NCI-H1436 (cell line): ENCODE measurements at regions not wholly inside any gene's neighbourhood (a gene's known extent, or its start where the extent isn't known, plus 50 kb on each side); places are given as distances from the start of the nearest gene placed in this dataset.
"Not testable (repeated sequence)": the region's sequence is repeated elsewhere in the genome, so short reads cannot be mapped to it uniquely, and the experiment has no call there.

Experiments used
- DNase-seq: peaks from one replicate; lab custom pipeline; 2025; lab: John Stamatoyannopoulos, UW

DNA sequence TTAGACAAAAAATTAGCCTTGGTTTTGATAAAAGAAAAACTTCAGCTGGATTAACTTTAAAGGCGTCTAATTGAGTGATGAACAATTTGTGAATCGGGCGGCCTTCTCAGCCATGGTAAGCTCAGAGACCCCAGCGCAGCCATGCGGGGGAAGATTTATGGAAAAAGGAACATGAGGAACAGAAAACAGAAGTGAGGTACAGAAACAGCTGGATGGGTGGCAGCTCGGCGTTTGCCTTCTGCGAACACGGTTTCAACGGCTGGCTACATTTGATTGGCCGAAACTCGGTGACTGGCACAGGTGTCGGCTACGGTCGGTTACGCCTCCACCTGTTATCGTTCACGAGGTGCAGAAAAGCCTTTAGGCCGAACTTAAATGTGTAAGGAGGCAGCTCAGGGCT, 401.4 kb upstream of the FAT1 start:
- no peak for DNase-seq

DNA sequence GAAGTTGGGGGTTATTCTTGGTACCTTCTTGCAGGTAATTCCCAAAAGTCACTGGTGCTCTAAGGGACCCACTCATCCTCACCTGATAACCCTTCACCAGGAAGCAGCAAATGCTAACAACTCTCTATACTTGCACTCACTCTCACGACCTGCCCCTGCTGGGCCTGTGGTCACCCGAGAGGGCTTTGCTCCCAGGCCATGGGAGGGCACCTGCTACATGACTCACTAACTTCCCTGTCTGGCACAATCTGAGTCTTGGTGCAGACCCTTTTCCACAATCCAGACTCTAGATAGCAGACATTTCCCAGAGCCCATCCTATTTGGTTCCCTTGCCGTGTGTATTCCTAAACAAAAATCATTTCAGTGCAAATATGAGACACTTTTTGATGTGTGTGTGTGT, 403.8 kb upstream of the FAT1 start:
- DNase-seq: no peak

DNA sequence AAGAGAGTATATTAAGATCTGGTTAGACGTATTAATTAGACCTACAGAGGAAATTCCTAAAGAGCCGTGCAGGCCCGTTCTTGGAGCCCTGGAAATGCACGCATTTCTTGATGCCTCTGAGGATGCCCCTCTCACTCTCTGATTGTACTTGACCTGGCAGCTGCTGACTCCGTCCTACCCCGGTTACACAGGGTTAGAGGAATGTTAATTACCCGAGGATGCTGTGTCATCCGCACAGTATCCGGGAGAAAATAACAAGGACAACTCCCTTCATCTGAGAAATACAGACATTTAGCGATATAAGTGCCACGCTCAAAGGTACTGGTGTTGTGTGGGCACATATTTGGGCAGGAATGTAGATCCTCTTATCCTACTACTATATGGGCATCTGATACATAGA, 404.6 kb upstream of the FAT1 start:
- no peak for DNase-seq

DNA sequence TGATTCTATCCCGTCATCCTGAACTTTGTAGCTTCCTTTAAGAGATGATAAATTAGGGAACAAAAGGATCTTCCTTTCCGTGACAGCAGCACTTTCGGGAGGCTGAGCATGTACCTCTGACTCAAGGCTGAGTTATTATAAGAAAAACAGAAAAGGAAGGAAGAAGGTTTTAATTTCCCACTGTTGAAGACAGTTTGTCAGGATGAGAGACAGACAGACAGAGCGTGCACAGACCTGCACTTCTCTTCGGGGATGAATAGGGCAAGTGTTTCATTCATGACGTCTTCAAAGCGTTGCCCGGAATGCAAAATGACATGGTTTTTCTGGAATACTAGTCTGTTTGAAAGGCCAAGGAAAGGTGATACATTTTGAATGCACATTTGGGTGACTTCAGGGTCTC, 405.3 kb upstream of the FAT1 start:
- no peak for DNase-seq

DNA sequence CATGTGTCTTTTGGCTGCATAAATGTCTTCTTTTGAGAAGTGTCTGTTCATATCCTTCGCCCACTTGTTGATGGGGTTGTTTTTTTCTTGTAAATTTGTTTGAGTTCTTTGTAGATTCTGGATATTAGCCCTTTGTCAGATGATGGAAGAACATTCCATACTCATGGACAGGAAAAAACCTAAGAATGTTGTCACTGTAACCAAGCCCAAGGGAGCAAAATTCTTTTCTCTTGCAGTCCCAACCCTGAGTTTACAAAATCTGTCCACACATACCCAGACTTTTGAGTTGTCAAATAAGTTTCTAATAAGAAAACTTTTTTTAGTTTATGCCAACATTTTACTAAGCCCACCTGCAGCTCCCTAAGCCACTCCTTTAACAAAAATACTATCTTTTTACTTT, 408.2 kb upstream of the FAT1 start:
- not testable (repeated sequence) for DNase-seq

DNA sequence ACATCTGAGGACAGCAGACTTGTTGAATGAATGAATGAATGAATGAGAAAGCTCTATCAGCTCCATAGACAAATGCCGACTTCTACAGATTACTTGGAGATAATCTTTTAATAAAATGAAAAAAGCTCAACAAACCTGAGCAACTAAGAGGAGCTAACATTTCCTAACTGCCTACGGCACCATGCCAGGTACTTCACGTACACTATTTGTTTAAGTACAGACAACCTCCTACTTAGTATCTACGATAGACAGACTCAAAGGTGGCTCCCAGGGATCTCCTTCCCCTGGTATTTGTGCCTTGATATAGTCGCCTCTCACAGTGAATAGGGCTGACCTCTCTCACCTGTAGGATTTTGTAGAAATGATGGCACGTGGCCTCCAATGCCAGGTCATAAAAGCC, 412.2 kb upstream of the FAT1 start:
- DNase-seq: no peak

DNA sequence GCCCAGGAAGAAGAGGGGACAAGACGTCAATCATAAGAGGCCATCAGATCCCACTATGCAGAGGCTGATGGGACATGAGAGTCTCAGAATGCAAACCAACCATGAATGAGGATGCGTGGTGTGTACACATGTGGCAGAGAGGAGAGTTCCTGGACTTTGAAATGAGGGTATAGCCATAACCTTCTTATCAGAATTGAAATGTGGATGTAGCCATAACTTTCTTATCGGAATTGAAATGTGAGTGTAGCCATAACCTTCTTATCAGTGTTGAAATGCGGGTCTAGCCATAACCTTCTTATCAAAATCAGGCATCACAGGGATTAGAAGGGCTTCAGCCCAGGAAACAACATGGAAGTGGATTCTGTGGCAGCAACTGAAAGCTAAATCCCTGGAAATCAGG, 415.5 kb upstream of the FAT1 start:
- no peak for DNase-seq

DNA sequence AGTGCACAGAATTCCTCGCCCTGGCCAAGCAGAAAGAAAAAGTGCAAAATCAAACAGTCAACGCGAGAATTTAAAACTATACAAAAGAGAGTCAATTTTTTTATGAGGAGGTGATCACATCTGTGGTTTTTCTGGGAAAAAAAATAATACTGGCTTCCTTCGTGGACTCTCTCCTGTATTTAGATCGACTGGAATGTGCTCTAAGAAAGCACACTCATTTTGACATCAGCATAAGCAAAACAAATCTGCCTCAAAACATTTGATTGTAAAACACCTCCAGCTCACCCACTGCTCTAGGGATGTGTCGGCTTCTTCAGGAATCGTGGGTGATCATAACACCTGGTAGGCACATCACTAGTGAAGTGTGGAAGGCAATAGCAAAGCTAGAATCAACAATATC, 417.4 kb upstream of the FAT1 start:
- DNase-seq: no peak

DNA sequence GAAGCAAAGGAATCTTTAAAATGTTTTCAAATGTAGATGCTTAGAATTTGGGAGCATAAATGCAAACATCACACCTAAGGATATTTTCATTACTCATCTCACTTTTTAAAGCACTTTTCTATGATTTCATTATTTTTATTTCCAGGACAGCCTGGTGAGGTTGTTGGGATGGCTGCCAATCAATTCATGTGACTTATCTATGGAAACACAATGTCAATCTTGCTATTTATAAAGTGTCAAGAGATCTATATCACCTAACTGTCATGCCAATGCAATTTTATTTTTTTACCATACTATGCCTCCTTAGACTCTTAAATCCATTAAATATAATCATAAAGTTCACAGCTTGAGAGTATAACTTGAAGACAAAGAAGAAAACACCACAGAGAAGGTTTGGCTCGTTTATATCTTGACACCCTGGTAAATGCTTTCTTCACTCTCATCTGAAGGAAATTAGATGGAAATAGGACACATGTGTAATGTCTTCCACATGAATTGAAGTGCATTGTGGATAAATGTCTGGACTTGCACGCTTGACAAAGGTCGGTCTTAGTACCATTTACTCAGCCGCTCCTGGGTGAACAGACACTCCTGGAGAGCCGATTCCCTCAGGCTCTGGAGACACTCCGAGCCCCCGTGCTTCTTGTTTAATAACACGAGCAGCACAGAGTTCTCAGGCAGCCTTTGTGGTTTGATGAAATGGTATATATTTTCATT, 425.7 kb upstream of the FAT1 start:
- no peak for DNase-seq

DNA sequence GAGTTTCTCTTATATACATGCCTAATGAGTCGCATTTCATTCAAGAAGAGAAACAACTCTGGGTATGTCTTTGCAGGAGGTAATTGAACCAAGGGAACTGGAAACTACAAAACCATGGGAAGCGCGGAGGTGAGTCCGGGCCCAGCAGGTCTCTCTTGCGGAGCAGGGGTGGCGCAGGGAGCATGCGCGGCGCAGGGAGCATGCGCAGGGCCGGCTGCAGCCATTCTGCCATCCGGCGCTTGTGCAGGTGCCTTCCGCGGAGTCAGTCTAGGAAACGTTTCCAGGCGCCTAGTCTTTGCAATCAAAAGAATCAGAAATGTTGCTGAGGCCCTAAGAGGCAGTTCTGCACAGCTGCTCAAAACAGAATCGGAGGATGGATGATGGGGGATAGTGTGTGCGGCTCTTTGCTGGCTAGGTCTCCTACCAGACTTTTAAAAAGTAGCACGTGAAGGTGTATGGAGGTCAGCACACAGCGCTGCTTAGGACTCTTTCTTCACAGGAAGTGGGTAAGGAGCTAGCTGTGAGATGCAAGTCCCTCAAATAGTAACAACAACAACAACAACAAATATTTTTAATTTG, 433.8 kb upstream of the FAT1 start:
- DNase-seq: no peak

DNA sequence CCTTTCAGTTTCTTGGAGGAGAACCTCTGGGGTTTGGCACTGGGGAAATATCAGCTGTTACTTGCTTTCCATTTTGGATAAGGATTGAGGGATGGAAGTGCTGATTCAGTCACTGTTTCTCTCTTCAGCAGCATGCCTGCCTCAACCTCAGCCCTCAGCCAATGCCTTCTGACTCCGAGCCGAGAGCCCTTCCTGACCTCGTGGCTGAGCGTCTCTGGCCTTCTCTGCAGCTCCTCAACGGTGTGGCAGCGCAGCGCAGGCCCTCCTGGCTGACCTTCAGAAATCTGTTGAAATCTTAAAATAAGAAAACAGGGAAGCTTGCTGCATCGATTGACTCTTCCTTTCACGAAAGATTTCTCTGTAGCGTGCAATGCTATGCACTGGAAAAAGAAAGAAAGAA, 434.3 kb upstream of the FAT1 start:
- DNase-seq: no peak

DNA sequence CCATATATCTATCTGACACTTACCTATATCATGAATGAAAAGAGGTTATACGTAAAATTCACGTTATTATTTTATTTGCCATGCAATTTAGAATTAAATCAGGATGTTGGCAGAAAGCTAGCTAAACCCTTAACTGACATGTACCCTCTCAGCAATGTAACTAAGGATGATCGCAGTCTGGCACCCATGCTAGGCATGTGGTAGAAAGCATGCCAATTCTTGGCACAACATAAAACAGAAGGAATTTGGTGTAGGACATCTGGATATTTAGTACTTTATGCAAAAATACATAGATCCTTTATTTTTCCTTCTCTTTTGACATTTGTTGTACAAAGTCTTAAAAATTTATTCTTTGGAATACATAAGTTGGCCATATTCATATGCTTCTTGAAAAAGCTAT, 436.8 kb upstream of the FAT1 start:
- DNase-seq: no peak

DNA sequence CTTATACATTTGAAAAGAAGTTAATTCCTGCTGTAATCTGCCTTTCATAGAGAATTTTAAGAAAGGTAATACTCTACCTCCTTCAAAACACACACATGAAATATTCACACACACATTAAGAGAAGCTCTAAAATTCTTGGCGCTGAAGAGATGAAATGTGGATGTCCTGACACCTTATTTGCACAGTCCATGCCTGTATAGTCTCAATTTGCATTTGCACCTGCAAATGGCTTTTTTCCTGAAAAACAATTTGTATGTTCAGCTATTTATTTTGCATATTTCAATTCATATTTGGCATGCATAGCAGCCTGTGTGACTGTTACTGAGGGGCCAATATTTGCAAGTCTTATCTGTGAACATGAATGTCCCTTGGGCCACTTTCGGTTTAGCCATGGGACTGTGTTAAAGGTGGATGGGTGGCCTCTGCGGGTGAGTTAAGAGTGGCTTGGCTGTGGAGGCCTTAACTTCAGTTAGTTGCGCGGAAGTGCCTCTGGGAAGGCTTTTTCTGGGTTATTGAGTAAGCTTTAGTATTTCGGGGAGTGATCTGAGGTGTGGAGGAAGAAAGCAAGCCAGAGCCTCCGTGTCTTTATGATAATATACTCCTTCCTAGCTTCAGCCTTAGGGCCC, 443.3 kb upstream of the FAT1 start:
- no peak for DNase-seq

DNA sequence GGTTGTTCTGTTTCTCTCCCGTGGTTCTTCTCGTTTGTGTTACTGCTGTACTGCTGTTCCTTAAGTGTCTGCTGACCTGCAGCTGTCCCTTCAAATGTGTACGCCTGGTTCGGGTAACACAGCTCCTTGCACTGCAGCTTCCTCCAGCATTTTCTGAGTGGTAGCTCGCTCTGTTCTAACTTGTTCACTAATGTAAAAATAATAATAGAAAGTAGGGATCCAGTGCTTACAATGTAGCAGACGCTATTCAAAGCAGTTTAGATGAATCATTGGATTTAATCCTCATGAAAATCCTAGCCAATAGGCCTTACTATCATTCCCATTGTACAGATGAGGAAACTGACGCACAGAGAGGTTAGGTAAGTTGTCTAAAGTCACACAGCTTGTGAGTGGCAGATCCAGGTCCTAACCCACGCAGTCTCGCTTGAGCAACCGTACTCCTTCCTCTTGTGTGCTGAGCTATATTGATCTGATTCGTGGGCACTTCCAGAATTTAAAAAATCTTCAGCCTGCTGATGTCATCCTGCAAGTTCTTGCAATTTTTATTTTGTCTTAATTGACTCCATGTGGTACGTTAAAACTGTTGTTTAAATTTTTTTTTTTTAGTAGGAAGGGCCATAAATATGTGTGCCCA, 448.2 kb upstream of the FAT1 start:
- no peak for DNase-seq

DNA sequence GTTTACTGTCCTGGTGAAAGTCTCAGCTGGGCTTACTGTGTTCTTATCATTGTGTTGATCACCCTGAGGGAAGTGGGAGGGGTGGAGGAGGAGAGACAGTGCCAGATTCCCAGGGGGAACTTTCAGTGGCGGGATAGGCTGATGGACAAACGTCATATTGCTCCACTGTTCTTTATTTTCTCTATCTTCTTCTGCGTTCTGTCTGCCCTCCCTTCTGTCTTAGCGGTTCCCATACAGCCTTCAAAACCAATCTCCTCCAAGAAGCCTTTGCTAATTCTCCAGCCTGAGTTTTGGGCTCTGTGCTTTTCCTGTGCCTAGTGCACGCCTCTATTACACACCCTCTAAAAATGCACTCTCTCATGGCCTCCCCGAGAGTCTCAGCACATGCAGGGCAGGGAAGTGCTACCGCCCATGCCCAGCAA, 448.7 kb upstream of the FAT1 start:
- no peak for DNase-seq

DNA sequence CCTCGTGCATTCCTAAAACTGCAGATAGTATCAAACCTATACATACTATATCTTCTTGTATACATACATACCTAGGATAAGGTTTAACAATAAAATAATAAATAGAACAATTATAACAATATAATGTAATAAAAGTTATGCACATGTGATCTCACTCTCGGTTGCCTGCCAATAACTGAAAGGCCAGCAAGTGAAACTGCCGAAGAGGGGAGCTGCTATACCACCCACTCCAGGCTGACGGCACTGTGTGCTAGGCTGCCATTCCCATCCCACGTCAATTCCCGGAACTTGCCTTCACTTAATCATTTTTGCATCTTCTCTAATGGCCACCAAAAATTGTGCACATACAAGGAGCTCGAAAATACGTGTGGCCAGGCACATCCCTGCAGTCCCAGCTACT, 451.1 kb upstream of the FAT1 start:
- DNase-seq: no peak

DNA sequence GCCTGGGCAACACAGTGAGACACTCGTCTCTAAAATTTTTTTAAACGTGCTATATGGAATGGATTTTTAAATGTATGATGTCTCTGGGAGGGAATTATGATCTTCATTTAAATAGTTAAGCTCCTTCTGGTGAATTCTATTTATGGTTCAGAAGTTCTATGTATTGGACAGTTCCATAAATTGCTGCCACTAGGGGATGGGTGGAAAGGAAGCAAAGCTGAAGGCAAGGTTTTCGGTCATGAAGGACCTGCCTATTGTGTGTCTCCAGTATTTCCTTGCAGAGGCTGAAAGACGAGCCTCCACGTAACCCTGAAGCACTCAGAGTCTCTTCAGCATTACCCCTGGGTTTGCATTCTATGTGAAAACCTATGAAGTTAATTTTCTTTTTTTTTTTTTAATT, 451.5 kb upstream of the FAT1 start:
- DNase-seq: no peak

DNA sequence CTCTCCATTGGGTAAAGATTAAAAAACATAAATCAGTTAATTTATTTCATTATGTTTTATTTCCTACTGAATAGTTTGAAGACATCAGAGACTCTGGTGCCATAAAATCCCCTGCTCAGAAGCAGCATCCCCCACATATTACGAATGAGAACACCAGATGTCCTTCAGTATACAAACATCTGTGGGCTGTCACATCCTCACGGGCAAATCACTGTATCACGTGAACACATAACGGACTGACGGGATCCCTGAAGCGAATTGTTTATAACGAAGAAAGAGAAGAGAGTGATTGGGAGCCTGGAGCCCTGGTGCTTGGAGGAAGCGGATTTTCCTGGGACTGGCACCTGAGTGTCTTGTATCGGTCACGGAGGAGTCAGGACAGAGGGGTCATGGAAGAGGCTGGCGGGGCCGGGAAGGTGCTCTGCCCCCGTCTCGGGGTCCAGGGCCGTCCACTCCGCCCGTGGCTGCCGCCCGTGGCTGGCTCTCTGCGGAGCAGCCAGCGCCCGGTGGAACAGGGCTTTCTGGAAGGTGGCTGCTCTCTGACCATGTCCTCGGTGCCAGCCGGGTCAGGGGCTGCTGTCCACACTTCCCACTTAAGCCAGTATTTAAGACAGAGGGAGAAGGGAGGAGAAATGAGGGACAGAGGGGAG, 452.7 kb upstream of the FAT1 start:
- no peak for DNase-seq

DNA sequence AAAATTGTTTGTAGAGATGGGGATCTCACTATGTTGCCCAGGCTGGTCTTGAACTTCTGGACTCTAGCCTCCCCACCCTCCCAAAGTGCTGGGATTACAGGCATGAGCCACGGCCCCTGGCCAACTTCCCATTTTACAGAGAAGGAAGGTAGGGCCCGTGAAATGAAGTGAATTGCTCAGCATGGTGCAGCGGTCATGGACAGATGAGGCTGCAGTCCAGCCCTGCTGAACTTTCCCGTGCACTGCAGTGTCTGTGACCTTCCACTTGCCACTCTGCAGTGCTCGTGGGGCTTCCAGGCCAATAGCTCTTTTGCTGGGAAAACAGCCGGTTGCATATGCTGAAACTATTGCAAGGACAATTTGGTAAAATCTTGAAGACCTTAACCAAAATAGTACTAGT, 454.4 kb upstream of the FAT1 start:
- DNase-seq: no peak

DNA sequence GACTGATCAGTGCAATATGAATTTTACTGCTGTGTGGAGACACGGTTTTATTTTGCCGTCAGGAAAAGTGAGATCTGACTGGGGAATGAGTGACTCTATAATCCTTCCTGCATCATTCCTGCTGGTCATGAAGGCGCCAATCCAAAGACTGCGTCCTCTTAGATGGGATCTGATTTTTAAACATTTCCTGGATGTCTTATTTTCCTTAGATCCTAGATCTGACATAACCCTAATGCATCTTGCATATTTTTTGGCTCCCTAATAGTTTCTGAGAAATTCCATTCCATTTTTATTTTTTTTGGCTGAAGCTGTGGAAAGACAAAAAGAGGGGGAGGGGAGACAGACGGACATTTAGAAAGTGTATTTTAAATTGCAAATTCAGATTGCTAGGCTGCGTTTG, 454.9 kb upstream of the FAT1 start:
- no peak for DNase-seq

DNA sequence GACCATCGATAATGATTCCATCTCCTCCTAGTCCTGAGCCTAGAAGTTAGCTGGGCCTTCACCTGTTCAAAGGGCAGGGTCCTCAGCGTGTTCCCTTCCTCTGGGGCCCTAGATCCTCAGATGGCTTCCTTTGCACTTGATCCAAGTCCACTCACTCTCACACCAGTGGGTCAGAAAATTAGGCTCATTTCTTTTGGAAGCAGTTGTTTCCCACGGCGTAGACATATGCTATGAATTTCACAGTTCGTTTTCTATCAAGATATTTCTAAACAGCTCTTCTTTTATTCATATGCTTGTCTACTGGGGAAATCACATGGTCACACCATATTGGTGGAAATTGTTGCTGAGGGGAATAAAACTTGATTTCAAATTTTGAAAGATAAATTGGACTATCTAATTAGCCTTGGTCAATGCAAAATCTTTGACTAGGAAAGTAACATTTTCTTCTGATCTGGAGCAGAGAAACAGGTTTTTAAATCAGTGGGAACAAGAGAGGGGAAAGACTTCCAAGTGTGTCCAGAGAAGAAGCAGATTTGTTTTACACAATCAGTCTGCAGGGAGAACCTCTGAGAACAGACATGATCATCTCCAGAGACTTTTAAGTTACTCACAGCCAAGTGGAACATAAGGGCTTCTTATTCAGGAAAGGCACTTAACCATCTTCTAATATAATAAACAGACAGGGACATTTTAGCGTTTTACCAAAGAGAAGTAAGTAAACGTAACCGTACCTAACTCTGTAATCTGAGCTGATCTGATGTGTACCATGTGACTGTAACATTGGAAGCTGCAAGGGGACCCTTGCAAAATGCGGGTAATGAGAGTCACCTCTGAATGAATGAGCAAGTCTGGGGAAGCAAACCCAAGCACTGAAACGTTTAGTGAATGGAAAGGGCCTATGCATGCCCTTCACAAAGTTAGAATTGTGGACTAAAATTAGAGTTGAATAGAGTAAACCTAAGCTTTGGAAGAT, 455.7 kb upstream of the FAT1 start:
- no peak for DNase-seq

DNA sequence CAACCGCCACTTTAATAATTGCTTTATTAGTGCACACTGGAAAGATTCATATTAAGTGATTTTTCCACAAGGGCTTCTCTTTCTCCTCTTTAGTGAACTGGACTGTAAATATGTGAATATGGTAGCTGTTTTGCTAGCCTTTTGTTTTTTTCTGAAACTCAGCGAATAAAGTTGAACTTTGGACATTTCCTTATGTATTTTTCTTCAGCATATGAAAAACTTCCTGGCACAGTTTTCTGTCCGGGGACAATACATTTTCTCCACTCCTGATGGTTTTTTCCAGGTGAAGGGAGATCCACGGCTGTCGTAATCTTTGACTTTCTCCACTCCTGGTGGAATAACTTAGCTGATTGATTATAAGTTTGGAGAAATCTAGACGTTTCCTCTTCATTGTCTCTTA, 457.4 kb upstream of the FAT1 start:
- DNase-seq: no peak
